ENCODE measurements at regions not wholly inside any gene's neighbourhood (a gene's known extent, or its start where the extent isn't known, plus 50 kb on each side); places are given as distances from the start of the nearest gene placed in this dataset.

GRCh38 chr12:132407451-132407961, 78.1 kb upstream of the GALNT9 start:
- Histone ChIP-seq H3K27ac (ENCODE audit: low read depth, low read length) (no peak overlapping the region), H3K9me3 (ENCODE audit: control insufficient read depth, insufficient read depth, low read length) (peaks cover 15% of the 10 kb centered on the region; the same call in 1 of the 2 replicates), H3K27me3 (ENCODE audit: control insufficient read depth, insufficient read depth, low read length) (peaks cover 6% of the 10 kb centered on the region), H3K4me3 (ENCODE audit: low read depth, low read length) (no peak overlapping the region)
- DNase-seq (ENCODE audit: low read depth, low spot score): no peak
- ChIA-PET CTCF (no interaction called here), POLR2A (no interaction called here)
- TF ChIP-seq CTCF (IDR thresholded peaks at IDR 0.05; ENCODE audit: low read depth, low read length): no peak

GRCh38 chr12:132406493-132407450, 77.4 kb upstream of the GALNT9 start:
- ChIA-PET CTCF (interaction anchor here (0.6 kb wide), 1 partner anchor 232 kb away, joined by 4 read pairs; no protein-coding TSS in a partner anchor), POLR2A (no interaction called here)
- no peak for DNase-seq (ENCODE audit: low read depth, low spot score)
- peaks cover 6% of the 10 kb centered on the region for H3K27me3 ChIP-seq (ENCODE audit: control insufficient read depth, insufficient read depth, low read length)
- peaks cover 15% of the 10 kb centered on the region; the same call in 1 of the 2 replicates for H3K9me3 ChIP-seq (ENCODE audit: control insufficient read depth, insufficient read depth, low read length)
- no peak for TF ChIP-seq CTCF (IDR thresholded peaks at IDR 0.05; ENCODE audit: low read depth, low read length)
- no peak overlapping the region for H3K27ac ChIP-seq (ENCODE audit: low read depth, low read length)
- no peak overlapping the region for H3K4me3 ChIP-seq (ENCODE audit: low read depth, low read length)

GRCh38 chr12:132405742-132406251, 76.4 kb upstream of the GALNT9 start:
- peaks cover 6% of the 10 kb centered on the region for H3K27me3 ChIP-seq (ENCODE audit: control insufficient read depth, insufficient read depth, low read length)
- peaks cover 10% of the 10 kb centered on the region; the same call in 1 of the 2 replicates for H3K9me3 ChIP-seq (ENCODE audit: control insufficient read depth, insufficient read depth, low read length)
- H3K27ac ChIP-seq (ENCODE audit: low read depth, low read length): no peak overlapping the region
- ChIA-PET POLR2A (no interaction called here), CTCF (no interaction called here)
- DNase-seq (ENCODE audit: low read depth, low spot score): no peak
- no peak for TF ChIP-seq CTCF (IDR thresholded peaks at IDR 0.05; ENCODE audit: low read depth, low read length)
- H3K4me3 ChIP-seq (ENCODE audit: low read depth, low read length): no peak overlapping the region

GRCh38 chr12:132404951-132405741, 75.8 kb upstream of the GALNT9 start:
- CTCF ChIA-PET: no interaction called here
- no peak for DNase-seq (ENCODE audit: low read depth, low spot score)
- Histone ChIP-seq H3K4me3 (ENCODE audit: low read depth, low read length) (no peak overlapping the region), H3K9me3 (ENCODE audit: control insufficient read depth, insufficient read depth, low read length) (peaks cover 11% of the 10 kb centered on the region; the same call in 1 of the 2 replicates), H3K27me3 (ENCODE audit: control insufficient read depth, insufficient read depth, low read length) (peaks cover 6% of the 10 kb centered on the region), H3K27ac (ENCODE audit: low read depth, low read length) (no peak overlapping the region)
- POLR2A ChIA-PET: no interaction called here
- no peak for TF ChIP-seq CTCF (IDR thresholded peaks at IDR 0.05; ENCODE audit: low read depth, low read length)

All from AG04450 (cell line).